Loucy (cell line): ENCODE measurements at regions not wholly inside any gene's neighbourhood (a gene's known extent, or its start where the extent isn't known, plus 50 kb on each side); places are given as distances from the start of the nearest gene placed in this dataset.

Source experiments
- H2AFZ ChIP-seq: fragments of 200-600 bp; sonication (generic); 2 replicates; pipeline ENCODE4 v1.6.0; 2016; ENCODE audit warnings: antibody characterized with exemption, mild to moderate bottlenecking, low read length, moderate library complexity
- H3F3A ChIP-seq: fragments of 200-600 bp; 2 replicates; pipeline ENCODE4 v1.6.0; 2016; ENCODE audit warnings: antibody characterized with exemption, low read depth, mild to moderate bottlenecking
- H3K27me3 ChIP-seq: fragments of 200-600 bp; sonication (generic); 2 replicates; pipeline ENCODE4 v1.6.1; 2014; ENCODE audit warnings: low read length, mild to moderate bottlenecking; ENCODE audit not compliant: insufficient read depth, poor library complexity, severe bottlenecking
- H3K36me3 ChIP-seq: fragments of 200-600 bp; sonication (generic); 2 replicates; pipeline ENCODE4 v1.6.1; 2016; ENCODE audit warnings: low read length; ENCODE audit not compliant: insufficient read depth
- H3K4me1 ChIP-seq: fragments of 200-600 bp; sonication (generic); 2 replicates; pipeline ENCODE4 v1.5.1; 2014; ENCODE audit warnings: low read length, mild to moderate bottlenecking; ENCODE audit not compliant: insufficient read depth, poor library complexity, severe bottlenecking
- H3K4me2 ChIP-seq: fragments of 200-600 bp; sonication (generic); 2 replicates; pipeline ENCODE4 v1.6.0; 2014; ENCODE audit warnings: antibody characterized with exemption, low read length, low read depth, mild to moderate bottlenecking; ENCODE audit not compliant: poor library complexity, severe bottlenecking
- H3K4me3 ChIP-seq: fragments of 200-600 bp; sonication (generic); 2 replicates; pipeline ENCODE4 v1.5.1; 2014; ENCODE audit warnings: low read length, mild to moderate bottlenecking, mixed read lengths; ENCODE audit not compliant: poor library complexity, severe bottlenecking
- H3K79me2 ChIP-seq: fragments of 200-600 bp; sonication (generic); 2 replicates; pipeline ENCODE4 v1.6.1; 2014; ENCODE audit warnings: low read length; ENCODE audit not compliant: insufficient read depth
- H3K9ac ChIP-seq: fragments of 200-600 bp; sonication (generic); 2 replicates; pipeline ENCODE4 v1.6.0; 2014; ENCODE audit warnings: mild to moderate bottlenecking, low read depth, low read length, moderate library complexity; ENCODE audit not compliant: poor library complexity, severe bottlenecking
- H3K9me2 ChIP-seq: fragments of 200-600 bp; sonication (generic); replicated peaks from 2 replicates; pipeline ENCODE4 v1.6.1; 2016; ENCODE audit warnings: low read depth, low read length, mixed read lengths
- H3K9me3 ChIP-seq: fragments of 200-600 bp; sonication (generic); 2 replicates; pipeline ENCODE4 v1.6.1; 2014; ENCODE audit warnings: mild to moderate bottlenecking, antibody characterized with exemption, low read length, low read depth; ENCODE audit not compliant: insufficient read depth
- H4K20me1 ChIP-seq: fragments of 200-600 bp; sonication (generic); 2 replicates; pipeline ENCODE4 v1.6.0; 2014; ENCODE audit warnings: antibody characterized with exemption, low read length, mild to moderate bottlenecking; ENCODE audit not compliant: insufficient read depth, poor library complexity, severe bottlenecking
- EZH2phosphoT487 ChIP-seq: fragments of 200-600 bp; IDR thresholded peaks from 2 replicates; pipeline ENCODE4 v1.6.1; 2018; ENCODE audit warnings: antibody characterized with exemption, mild to moderate bottlenecking, moderate library complexity, borderline replicate concordance
- TF ChIP-seq, protein P1 (sequence below): fragments of 200-600 bp; sonication (generic); conservative IDR thresholded peaks from 2 replicates; pipeline ENCODE4 v1.5.1; 2014; ENCODE audit warnings: mild to moderate bottlenecking, antibody characterized with exemption, low read length

DNA sequence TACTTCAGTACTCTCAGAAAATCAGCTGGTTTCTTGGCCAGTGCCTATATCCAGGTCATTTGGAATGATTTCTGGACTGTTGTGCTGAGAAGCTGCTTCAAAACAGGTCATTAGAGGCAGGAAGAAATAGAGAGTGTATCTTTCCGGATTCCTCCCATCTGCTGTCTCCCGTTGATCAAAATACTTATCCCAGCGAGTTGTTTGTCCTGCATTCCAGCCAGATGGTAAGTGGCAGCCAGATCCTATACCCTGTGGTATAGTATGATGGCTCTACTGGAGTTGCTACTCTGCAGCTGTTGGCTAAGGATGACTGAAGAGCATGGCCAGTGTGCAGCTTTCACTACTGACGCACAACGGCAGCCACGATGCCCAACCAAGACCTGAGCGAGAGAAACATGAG is 560.9 kb upstream of the ANO5 start:
- Histone ChIP-seq H3K9me2 (no peaks in the 10 kb centered on the region), H4K20me1 (no peaks in the 10 kb centered on the region), H3K79me2 (no peaks in the 10 kb centered on the region), H2AFZ (no peak overlapping the region), H3K9ac (no peak overlapping the region), H3K4me3 (no peak overlapping the region), H3F3A (no peaks in the 10 kb centered on the region), H3K9me3 (no peaks in the 10 kb centered on the region; the same call in 1 of the 2 replicates), H3K4me2 (no peak overlapping the region), H3K36me3 (no peaks in the 10 kb centered on the region), H3K27me3 (no peaks in the 10 kb centered on the region), H3K4me1 (no peaks in the 10 kb centered on the region)
- TF ChIP-seq EZH2phosphoT487, result no peak
- TF ChIP-seq, protein P1, sequence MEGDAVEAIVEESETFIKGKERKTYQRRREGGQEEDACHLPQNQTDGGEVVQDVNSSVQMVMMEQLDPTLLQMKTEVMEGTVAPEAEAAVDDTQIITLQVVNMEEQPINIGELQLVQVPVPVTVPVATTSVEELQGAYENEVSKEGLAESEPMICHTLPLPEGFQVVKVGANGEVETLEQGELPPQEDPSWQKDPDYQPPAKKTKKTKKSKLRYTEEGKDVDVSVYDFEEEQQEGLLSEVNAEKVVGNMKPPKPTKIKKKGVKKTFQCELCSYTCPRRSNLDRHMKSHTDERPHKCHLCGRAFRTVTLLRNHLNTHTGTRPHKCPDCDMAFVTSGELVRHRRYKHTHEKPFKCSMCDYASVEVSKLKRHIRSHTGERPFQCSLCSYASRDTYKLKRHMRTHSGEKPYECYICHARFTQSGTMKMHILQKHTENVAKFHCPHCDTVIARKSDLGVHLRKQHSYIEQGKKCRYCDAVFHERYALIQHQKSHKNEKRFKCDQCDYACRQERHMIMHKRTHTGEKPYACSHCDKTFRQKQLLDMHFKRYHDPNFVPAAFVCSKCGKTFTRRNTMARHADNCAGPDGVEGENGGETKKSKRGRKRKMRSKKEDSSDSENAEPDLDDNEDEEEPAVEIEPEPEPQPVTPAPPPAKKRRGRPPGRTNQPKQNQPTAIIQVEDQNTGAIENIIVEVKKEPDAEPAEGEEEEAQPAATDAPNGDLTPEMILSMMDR, result no peak

DNA sequence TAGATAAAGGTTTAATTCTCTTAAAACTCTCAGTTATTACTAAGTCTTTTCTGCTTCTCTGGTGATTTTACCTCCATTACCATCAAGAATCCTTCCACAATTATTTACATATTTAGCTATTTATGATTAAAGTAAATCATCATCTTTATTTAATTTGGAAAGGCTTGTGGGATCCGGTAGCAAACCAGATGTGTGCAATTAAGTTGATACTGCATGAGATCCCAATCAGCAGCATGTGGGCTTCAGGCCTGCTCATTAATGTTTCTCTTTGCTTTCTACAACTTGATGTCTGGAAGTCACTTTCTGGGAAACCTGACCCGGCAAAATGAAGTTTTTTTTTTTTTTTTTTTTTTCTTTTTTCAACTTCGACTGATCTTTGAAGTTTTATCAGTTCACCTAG is 558.4 kb upstream of the ANO5 start:
- Histone ChIP-seq H3K9me2 (no peaks in the 10 kb centered on the region), H3K27me3 (no peaks in the 10 kb centered on the region), H3K4me3 (no peak overlapping the region), H3K36me3 (no peaks in the 10 kb centered on the region), H3K4me2 (no peak overlapping the region), H3K4me1 (no peaks in the 10 kb centered on the region), H3F3A (no peaks in the 10 kb centered on the region), H3K9ac (no peak overlapping the region), H3K9me3 (no peaks in the 10 kb centered on the region), H3K79me2 (no peaks in the 10 kb centered on the region), H4K20me1 (no peaks in the 10 kb centered on the region), H2AFZ (no peak overlapping the region)
- TF ChIP-seq, protein P1, result no peak
- no peak for TF ChIP-seq EZH2phosphoT487

DNA sequence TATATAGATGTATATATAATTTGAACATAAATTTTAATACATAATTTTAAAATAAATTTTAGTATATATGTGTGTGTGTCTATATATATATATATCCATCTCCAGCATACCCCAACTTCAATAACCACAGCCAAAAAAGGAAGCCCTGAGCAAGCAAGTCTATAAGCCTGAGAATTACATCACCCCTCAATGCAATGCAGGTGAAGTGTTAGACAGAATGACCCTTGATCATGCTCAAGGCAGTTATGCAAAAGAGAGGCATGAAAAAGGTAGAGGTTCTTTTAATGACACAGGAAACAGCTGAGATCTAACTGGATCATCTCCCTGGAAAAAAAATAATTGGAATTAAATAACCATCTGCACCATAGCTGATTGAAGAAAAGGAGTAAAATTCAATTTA is 557.9 kb upstream of the ANO5 start:
- H4K20me1 ChIP-seq, result no peaks in the 10 kb centered on the region
- no peak overlapping the region for H3K4me3 ChIP-seq
- H3K79me2 ChIP-seq, result no peaks in the 10 kb centered on the region
- no peaks in the 10 kb centered on the region for H3K9me3 ChIP-seq
- no peaks in the 10 kb centered on the region for H3K9me2 ChIP-seq
- H3K4me2 ChIP-seq, result no peak overlapping the region
- no peaks in the 10 kb centered on the region for H3K36me3 ChIP-seq
- H2AFZ ChIP-seq, result no peak overlapping the region
- no peaks in the 10 kb centered on the region for H3K4me1 ChIP-seq
- TF ChIP-seq, protein P1, result no peak
- TF ChIP-seq EZH2phosphoT487, result no peak
- no peaks in the 10 kb centered on the region for H3K27me3 ChIP-seq
- H3F3A ChIP-seq, result no peaks in the 10 kb centered on the region
- H3K9ac ChIP-seq, result no peak overlapping the region
